Mesenchymal stem cell (in vitro differentiated cells and primary cell): ENCODE measurements at regions not wholly inside any gene's neighbourhood (a gene's known extent, or its start where the extent isn't known, plus 50 kb on each side); places are given as distances from the start of the nearest gene placed in this dataset. TPM values are rescaled to one million over a fixed set of nuclear protein-coding genes. Genes with fewer than 3 reads are reported as not detected.

Experiments used
- DNase-seq: peaks from one replicate; pipeline ENCODE4 v3.0.0-alpha.2; 2013
- H2AFZ ChIP-seq: one replicate; pipeline ENCODE4 v1.6.1; 2013; ENCODE audit warnings: low read depth, mild to moderate bottlenecking, control low read depth, inconsistent platforms, low read length, moderate library complexity
- H2AK5ac ChIP-seq: 2 replicates; pipeline ENCODE4 v1.6.1; 2013; ENCODE audit warnings: low read length, moderate library complexity, mild to moderate bottlenecking, inconsistent platforms; ENCODE audit not compliant: severe bottlenecking
- H2BK120ac ChIP-seq: one replicate; pipeline ENCODE4 v1.6.1; 2013; ENCODE audit warnings: low read depth, mild to moderate bottlenecking, inconsistent platforms, low read length, moderate library complexity
- H2BK12ac ChIP-seq, 2 experiments: one replicate each; pipeline ENCODE4 v1.6.1; 2013; ENCODE audit warnings: inconsistent platforms in 2 of 2, low read length in 2 of 2, mild to moderate bottlenecking in 2 of 2, moderate library complexity in 2 of 2, control low read depth in 1 of 2
- H2BK15ac ChIP-seq: one replicate; pipeline ENCODE4 v1.6.1; 2013; ENCODE audit warnings: mild to moderate bottlenecking, low read depth, inconsistent platforms; ENCODE audit not compliant: poor library complexity, severe bottlenecking
- H2BK5ac ChIP-seq: 2 replicates; pipeline ENCODE4 v1.6.1; 2013; ENCODE audit warnings: low read depth, mild to moderate bottlenecking, low read length, control low read depth, inconsistent platforms; ENCODE audit not compliant: poor library complexity, severe bottlenecking
- H3K14ac ChIP-seq, 2 experiments: one replicate each; pipeline ENCODE4 v1.6.1; 2013; ENCODE audit warnings: inconsistent platforms in 2 of 2, low read length in 2 of 2, control low read depth in 1 of 2, mild to moderate bottlenecking in 1 of 2, moderate library complexity in 1 of 2
- H3K18ac ChIP-seq, 2 experiments: one replicate each; pipeline ENCODE4 v1.6.1; 2013; ENCODE audit warnings: inconsistent platforms in 2 of 2, low read length in 2 of 2, control low read depth in 1 of 2, low read depth in 1 of 2, mild to moderate bottlenecking in 1 of 2
- H3K23ac ChIP-seq, 2 experiments: one replicate each; pipeline ENCODE4 v1.6.1; 2013; ENCODE audit warnings: inconsistent platforms in 2 of 2, low read length in 2 of 2, mild to moderate bottlenecking in 2 of 2, moderate library complexity in 2 of 2, control low read depth in 1 of 2
- H3K27ac ChIP-seq: 2 replicates; pipeline ENCODE4 v1.5.1; 2013; ENCODE audit warnings: mild to moderate bottlenecking, moderate library complexity, low read length, control low read depth, inconsistent platforms; ENCODE audit not compliant: poor library complexity, severe bottlenecking
- H3K27me3 ChIP-seq, 2 experiments: 2 replicates each; pipeline versions ENCODE4 v1.6.1 to v1.7.0; 2013; ENCODE audit warnings: low read length in 2 of 2, mild to moderate bottlenecking in 2 of 2, moderate library complexity in 2 of 2, control low read depth in 1 of 2, inconsistent platforms in 1 of 2; ENCODE audit not compliant: control insufficient read depth in 1 of 2, insufficient read depth in 1 of 2
- H3K36me3 ChIP-seq, 2 experiments: 2 replicates each; pipeline versions ENCODE4 v1.6.1 to v1.7.0; 2013; ENCODE audit warnings: low read length in 2 of 2, control low read depth in 1 of 2, inconsistent platforms in 1 of 2, low read depth in 1 of 2, mild to moderate bottlenecking in 1 of 2; ENCODE audit not compliant: insufficient read depth in 2 of 2, control insufficient read depth in 1 of 2
- H3K4ac ChIP-seq, 2 experiments: one replicate each; pipeline ENCODE4 v1.6.1; 2013; ENCODE audit warnings: inconsistent platforms in 2 of 2, low read length in 2 of 2, mild to moderate bottlenecking in 2 of 2, moderate library complexity in 2 of 2, control low read depth in 1 of 2, low read depth in 1 of 2
- H3K4me1 ChIP-seq: 2 replicates; pipeline ENCODE4 v1.6.1; 2013; ENCODE audit warnings: low read depth, low read length, control low read depth; ENCODE audit not compliant: control insufficient read depth, insufficient read depth
- H3K4me2 ChIP-seq: 2 replicates; pipeline ENCODE4 v1.6.1; 2013; ENCODE audit warnings: low read length, mild to moderate bottlenecking, inconsistent platforms; ENCODE audit not compliant: poor library complexity, severe bottlenecking
- H3K4me3 ChIP-seq, 2 experiments: 2 replicates each; pipeline versions ENCODE4 v1.5.1 to v1.7.0; 2013; ENCODE audit warnings: low read length in 2 of 2, mild to moderate bottlenecking in 2 of 2, control low read depth in 1 of 2, low read depth in 1 of 2; ENCODE audit not compliant: insufficient read depth in 1 of 2
- H3K79me1 ChIP-seq: replicated peaks from 2 replicates; pipeline ENCODE4 v1.6.1; 2013; ENCODE audit warnings: mild to moderate bottlenecking, control low read depth, low read length, inconsistent platforms; ENCODE audit not compliant: poor library complexity, severe bottlenecking
- H3K9ac ChIP-seq: 2 replicates; pipeline ENCODE4 v1.7.0; 2013; ENCODE audit warnings: mild to moderate bottlenecking, low read length, moderate library complexity
- H3K9me3 ChIP-seq: 2 replicates; pipeline ENCODE4 v1.7.0; 2013; ENCODE audit warnings: mild to moderate bottlenecking, low read length; ENCODE audit not compliant: control insufficient read depth
- H4K8ac ChIP-seq: one replicate; pipeline ENCODE4 v1.6.1; 2013; ENCODE audit warnings: inconsistent platforms, mild to moderate bottlenecking, low read length, moderate library complexity
- H4K91ac ChIP-seq: one replicate; pipeline ENCODE4 v1.6.1; 2013; ENCODE audit warnings: mild to moderate bottlenecking, low read length, inconsistent platforms
- WGBS: methylation state at CpG from one replicate; pipeline ENCODE4 v1.1.7; 2013; ENCODE audit warnings: mixed read lengths; 5-methylcytosine and 5-hydroxymethylcytosine counted together
- small RNA-seq: library from polyadenylated mRNA; stranded (forward); fragments of <200 nt; extraction: miRNeasy Mini kit (QIAGEN cat#:217004); gene quantifications from one replicate; pipeline ENCODE3, GENCODE V24; 2013; ENCODE audit warnings: low read depth

- no peak overlapping the region for H2AFZ ChIP-seq
- H3K14ac ChIP-seq, result no peak overlapping the region
- H4K8ac ChIP-seq, result no peak overlapping the region
- H3K4me2 ChIP-seq, result no peak overlapping the region
- no peaks in the 10 kb centered on the region for H3K4me1 ChIP-seq
- H3K27me3 ChIP-seq, result no peaks in the 10 kb centered on the region
- H3K18ac ChIP-seq, result no peak overlapping the region
- no peak overlapping the region for H4K91ac ChIP-seq
- no peak overlapping the region for H3K27ac ChIP-seq
- H3K9ac ChIP-seq, result no peak overlapping the region
- H3K36me3 ChIP-seq, result no peaks in the 10 kb centered on the region
- no peak overlapping the region for H2BK12ac ChIP-seq
- 82% methylated on average over 5 of the region's 5 CpGs for WGBS
- H3K79me1 ChIP-seq, result no peaks in the 10 kb centered on the region
- H3K4ac ChIP-seq, result no peak overlapping the region
- no peak overlapping the region for H2AK5ac ChIP-seq
- no peak overlapping the region for H2BK15ac ChIP-seq
- no peak overlapping the region for H3K23ac ChIP-seq
- no peak overlapping the region for H3K4me3 ChIP-seq
- no peak for DNase-seq
- no peaks in the 10 kb centered on the region for H3K9me3 ChIP-seq
- H2BK120ac ChIP-seq, result no peak overlapping the region
- no peak overlapping the region for H2BK5ac ChIP-seq
Observed at GRCh38 chr6:8494730-8495129, 59.4 kb upstream of the SLC35B3 start.

- H3K9ac ChIP-seq, result no peak overlapping the region
- no peak overlapping the region for H4K91ac ChIP-seq
- H3K27ac ChIP-seq, result no peak overlapping the region
- no peaks in the 10 kb centered on the region for H3K4me1 ChIP-seq
- H3K23ac ChIP-seq, result no peak overlapping the region
- no peak overlapping the region for H2BK12ac ChIP-seq
- no peak for DNase-seq
- H3K27me3 ChIP-seq, result no peaks in the 10 kb centered on the region
- no peaks in the 10 kb centered on the region for H3K36me3 ChIP-seq
- H3K79me1 ChIP-seq, result no peaks in the 10 kb centered on the region
- no peaks in the 10 kb centered on the region for H3K9me3 ChIP-seq
- no peak overlapping the region for H4K8ac ChIP-seq
- H3K18ac ChIP-seq, result no peak overlapping the region
- H2BK5ac ChIP-seq, result no peak overlapping the region
- H2AK5ac ChIP-seq, result no peak overlapping the region
- 60% methylated on average over 1 of the region's 2 CpGs for WGBS
- H3K4me3 ChIP-seq, result no peak overlapping the region
- H2BK15ac ChIP-seq, result no peak overlapping the region
- H3K4me2 ChIP-seq, result no peak overlapping the region
- H3K14ac ChIP-seq, result no peak overlapping the region
- H2BK120ac ChIP-seq, result no peak overlapping the region
- no peak overlapping the region for H3K4ac ChIP-seq
- H2AFZ ChIP-seq, result no peak overlapping the region
Observed at GRCh38 chr6:8492536-8493133, 57.3 kb upstream of the SLC35B3 start.

Small RNA genes lying in the stretch of these regions (small RNA-seq; reads per million reads assigned to genes)
- gene RF02101 (not detected), gene RNU6ATAC21P (not detected)
